ENCODE measurements at regions not wholly inside any gene's neighbourhood (a gene's known extent, or its start where the extent isn't known, plus 50 kb on each side); places are given as distances from the start of the nearest gene placed in this dataset.
"Not testable (repeated sequence)": the region's sequence is repeated elsewhere in the genome, so short reads cannot be mapped to it uniquely, and the experiment has no call there.

DNA sequence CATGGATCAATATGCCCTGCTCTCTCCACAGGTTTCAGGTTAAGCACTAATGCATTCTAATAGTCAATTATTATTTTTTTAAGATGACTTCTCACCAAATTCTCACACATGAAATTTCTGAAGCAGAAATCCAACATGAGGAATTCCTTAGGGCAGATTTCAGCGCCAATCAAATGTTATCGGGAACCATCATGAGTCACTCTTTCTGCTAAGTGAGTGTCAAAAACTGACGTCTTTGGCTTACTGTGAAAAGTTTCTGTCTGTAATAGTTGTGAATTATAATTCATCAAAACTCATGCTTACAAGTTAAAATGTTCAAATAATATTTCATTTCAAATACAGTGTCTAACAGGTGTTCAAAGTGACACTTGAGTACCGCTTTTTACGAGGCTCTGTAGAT is 1038.6 kb downstream of the SOCS6 start:
- Mint-ChIP-seq H3K36me3 (ENCODE audit: insufficient read depth) (no peaks in the 10 kb centered on the region), H3K27me3 (no peaks in the 10 kb centered on the region), H3K4me3 (no peak overlapping the region), H3K9me3 (peaks cover 20% of the 10 kb centered on the region), H3K4me1 (no peaks in the 10 kb centered on the region), H3K27ac (ENCODE audit: low read depth) (no peak overlapping the region)
- DNase-seq (ENCODE audit: low spot score in 2 of 2) (no peak), ATAC-seq (replicated peaks; ENCODE audit: extremely low read depth, poor library complexity, severe bottlenecking) (no peak)

DNA sequence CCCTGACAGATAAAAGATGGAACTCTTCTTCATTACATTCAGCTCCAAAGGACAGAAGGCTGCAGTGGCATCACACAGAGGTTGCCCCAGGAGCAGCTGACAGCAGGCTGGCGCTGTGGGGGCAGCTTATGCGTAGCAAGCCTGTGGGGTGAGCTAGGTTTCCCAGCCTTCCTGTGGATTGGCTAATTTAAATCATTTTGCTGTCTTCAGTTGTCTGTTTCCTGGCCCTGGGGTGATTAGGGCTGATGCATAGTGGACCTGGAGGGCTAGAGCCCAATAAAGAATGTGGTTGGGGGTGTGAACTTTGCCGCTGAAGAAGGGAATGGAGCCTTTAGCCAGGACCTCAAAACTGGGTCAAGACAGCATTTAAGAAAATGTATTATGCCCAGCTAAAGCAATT is 1038.0 kb downstream of the SOCS6 start:
- no peak for ATAC-seq (replicated peaks; ENCODE audit: extremely low read depth, poor library complexity, severe bottlenecking)
- no peak overlapping the region for H3K27ac Mint-ChIP-seq (ENCODE audit: low read depth)
- H3K36me3 Mint-ChIP-seq (ENCODE audit: insufficient read depth): no peaks in the 10 kb centered on the region
- no peaks in the 10 kb centered on the region for H3K27me3 Mint-ChIP-seq
- DNase-seq (ENCODE audit: low spot score in 2 of 2): no peak
- peaks cover 22% of the 10 kb centered on the region for H3K9me3 Mint-ChIP-seq
- no peak overlapping the region for H3K4me3 Mint-ChIP-seq
- H3K4me1 Mint-ChIP-seq: no peaks in the 10 kb centered on the region

DNA sequence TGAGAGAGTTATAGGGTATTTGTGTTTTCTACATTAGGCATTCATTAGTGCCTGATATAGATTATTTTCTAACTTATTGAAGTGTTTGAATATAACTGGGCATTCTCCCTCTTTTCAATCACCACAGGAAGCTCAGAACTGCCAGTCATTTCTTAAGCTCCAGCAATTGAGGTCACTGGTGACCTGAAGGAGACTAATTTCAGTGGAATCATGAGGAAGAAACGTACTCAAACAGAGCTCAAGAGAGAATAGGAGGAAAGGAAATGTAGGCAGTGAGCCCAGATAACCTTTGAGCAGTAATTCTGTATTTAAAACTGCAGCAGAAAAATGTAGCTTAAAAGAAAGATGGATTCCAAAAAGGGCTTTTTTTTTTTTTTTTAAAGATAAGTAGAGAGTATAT is 1035.5 kb downstream of the SOCS6 start:
- Mint-ChIP-seq H3K36me3 (ENCODE audit: insufficient read depth) (no peaks in the 10 kb centered on the region), H3K4me3 (no peak overlapping the region), H3K27ac (ENCODE audit: low read depth) (no peak overlapping the region), H3K9me3 (peaks cover 30% of the 10 kb centered on the region), H3K27me3 (no peaks in the 10 kb centered on the region), H3K4me1 (no peaks in the 10 kb centered on the region)
- ATAC-seq (replicated peaks; ENCODE audit: extremely low read depth, poor library complexity, severe bottlenecking): no peak
- no peak for DNase-seq (ENCODE audit: low spot score in 2 of 2)

DNA sequence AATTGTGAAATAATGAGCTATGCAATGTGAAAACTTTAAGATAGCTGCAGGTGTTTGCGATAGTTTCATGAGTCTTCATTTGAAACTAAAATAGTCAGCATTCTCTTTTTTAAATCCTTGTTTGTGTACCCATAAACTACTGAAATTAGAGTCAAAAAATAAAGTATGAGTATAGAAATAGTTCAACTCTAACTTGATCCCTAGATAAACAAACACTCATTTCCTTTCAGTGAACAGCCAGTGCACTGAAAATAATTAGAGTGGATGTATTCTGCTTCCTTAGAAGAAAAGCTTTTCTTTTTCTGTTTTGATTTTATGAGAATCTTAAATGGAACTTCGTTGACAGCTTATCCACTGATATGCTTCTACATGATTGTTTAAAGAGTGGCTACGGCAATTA is 1033.4 kb downstream of the SOCS6 start:
- peaks cover 30% of the 10 kb centered on the region for H3K9me3 Mint-ChIP-seq

DNA sequence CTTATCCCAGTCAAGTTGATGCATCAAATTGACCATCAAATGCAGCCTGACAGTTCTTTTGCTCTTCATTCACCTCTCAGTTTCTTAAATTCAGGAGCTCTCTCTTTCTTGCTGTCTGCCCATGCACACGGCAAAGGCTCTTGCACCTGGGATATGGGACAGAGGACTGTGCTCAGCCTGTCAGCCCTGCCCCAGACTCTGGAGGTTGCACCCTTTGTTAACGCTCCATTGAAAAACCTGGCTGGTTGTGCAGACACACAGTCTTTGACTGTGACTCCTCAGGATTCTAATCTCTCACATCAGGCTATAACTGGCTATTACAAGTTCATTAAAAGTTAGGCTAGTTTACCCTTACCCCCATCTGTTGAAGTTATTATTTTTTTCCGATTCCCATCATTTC is 1032.5 kb downstream of the SOCS6 start:
- Mint-ChIP-seq H3K4me3 (no peak overlapping the region), H3K9me3 (peaks cover 30% of the 10 kb centered on the region), H3K27me3 (no peaks in the 10 kb centered on the region), H3K36me3 (ENCODE audit: insufficient read depth) (no peaks in the 10 kb centered on the region), H3K27ac (ENCODE audit: low read depth) (no peak overlapping the region), H3K4me1 (no peaks in the 10 kb centered on the region)
- ATAC-seq (replicated peaks; ENCODE audit: extremely low read depth, poor library complexity, severe bottlenecking) (no peak), DNase-seq (ENCODE audit: low spot score in 2 of 2) (no peak)

More for the DNA sequence above, 1033.4 kb downstream of the SOCS6 start:
- no peaks in the 10 kb centered on the region for H3K27me3 Mint-ChIP-seq
- H3K27ac Mint-ChIP-seq (ENCODE audit: low read depth): no peak overlapping the region
- H3K36me3 Mint-ChIP-seq (ENCODE audit: insufficient read depth): no peaks in the 10 kb centered on the region
- no peaks in the 10 kb centered on the region for H3K4me1 Mint-ChIP-seq
- no peak overlapping the region for H3K4me3 Mint-ChIP-seq
- no peak for ATAC-seq (replicated peaks; ENCODE audit: extremely low read depth, poor library complexity, severe bottlenecking)
- DNase-seq (ENCODE audit: low spot score in 2 of 2): no peak

DNA sequence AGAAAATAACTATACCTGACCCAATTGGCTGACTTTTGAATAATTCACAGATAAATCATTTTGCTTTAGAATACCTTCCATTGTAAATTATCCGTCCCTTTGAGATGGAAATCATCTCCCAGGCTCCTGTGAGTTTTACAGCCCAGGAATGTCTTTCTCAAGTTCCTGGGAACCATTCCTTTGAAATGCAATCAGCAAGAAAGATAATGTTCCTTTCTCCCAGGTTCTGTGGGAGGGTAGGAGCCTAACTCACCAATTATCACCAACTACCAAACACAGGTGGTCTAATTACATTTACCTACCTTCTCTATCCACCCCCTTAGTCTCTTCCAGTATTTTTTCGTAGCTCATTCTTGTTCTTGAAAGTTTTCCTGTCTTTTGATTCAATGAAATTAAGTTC is 1016.0 kb downstream of the SOCS6 start:
- Mint-ChIP-seq H3K27ac (ENCODE audit: low read depth) (no peak overlapping the region), H3K9me3 (peaks cover 11% of the 10 kb centered on the region), H3K27me3 (no peaks in the 10 kb centered on the region), H3K4me3 (no peak overlapping the region), H3K4me1 (no peaks in the 10 kb centered on the region), H3K36me3 (ENCODE audit: insufficient read depth) (no peaks in the 10 kb centered on the region)
- ATAC-seq (replicated peaks; ENCODE audit: extremely low read depth, poor library complexity, severe bottlenecking) (no peak), DNase-seq (ENCODE audit: low spot score in 2 of 2) (no peak)

DNA sequence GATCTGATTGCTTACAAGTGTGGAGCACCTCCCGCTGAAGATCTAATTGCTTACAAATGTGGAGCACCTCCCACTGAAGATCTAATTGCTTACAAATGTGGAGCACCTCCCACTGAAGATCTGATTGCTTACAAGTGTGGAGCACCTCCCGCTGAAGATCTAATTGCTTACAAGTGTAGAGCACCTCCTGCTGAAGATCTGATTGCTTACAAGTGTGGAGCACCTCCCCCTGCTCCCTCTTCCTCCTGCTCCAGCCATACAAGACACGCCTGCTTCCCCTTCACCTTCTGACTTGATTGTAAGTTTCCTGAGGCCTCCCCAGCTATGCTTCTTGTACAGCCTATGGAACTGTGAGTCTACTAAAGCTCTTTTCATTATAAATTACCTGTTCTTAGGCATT is 1014.9 kb downstream of the SOCS6 start:
- not testable (repeated sequence) for H3K27me3 Mint-ChIP-seq; H3K4me1 Mint-ChIP-seq; ATAC-seq (replicated peaks; ENCODE audit: extremely low read depth, poor library complexity, severe bottlenecking); H3K4me3 Mint-ChIP-seq; H3K27ac Mint-ChIP-seq (ENCODE audit: low read depth); DNase-seq (ENCODE audit: low spot score in 2 of 2); H3K36me3 Mint-ChIP-seq (ENCODE audit: insufficient read depth)
- H3K9me3 Mint-ChIP-seq: peaks cover 11% of the 10 kb centered on the region

DNA sequence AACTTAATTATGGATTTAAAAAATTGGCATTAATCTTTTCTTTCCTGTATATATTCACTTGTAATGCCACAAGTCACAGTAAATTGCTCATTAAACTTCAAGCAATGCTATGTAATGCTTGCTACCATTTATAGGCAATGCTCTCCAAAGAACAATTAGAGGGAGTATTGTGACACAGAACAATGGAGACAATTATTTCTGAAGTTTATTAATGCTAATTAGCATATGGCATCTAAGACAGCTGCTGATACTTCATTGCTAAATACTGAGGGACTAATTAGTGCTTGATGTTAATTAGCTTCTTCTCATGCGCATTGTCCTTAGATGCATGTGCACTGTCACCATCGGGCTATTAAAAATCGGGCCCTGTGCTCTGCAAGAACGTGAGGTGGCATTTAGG is 1012.8 kb downstream of the SOCS6 start:
- Mint-ChIP-seq H3K4me1 (no peaks in the 10 kb centered on the region), H3K27ac (ENCODE audit: low read depth) (no peak overlapping the region), H3K9me3 (peaks cover 11% of the 10 kb centered on the region), H3K4me3 (no peak overlapping the region), H3K27me3 (no peaks in the 10 kb centered on the region), H3K36me3 (ENCODE audit: insufficient read depth) (no peaks in the 10 kb centered on the region)
- ATAC-seq (replicated peaks; ENCODE audit: extremely low read depth, poor library complexity, severe bottlenecking): no peak
- no peak for DNase-seq (ENCODE audit: low spot score in 2 of 2)

DNA sequence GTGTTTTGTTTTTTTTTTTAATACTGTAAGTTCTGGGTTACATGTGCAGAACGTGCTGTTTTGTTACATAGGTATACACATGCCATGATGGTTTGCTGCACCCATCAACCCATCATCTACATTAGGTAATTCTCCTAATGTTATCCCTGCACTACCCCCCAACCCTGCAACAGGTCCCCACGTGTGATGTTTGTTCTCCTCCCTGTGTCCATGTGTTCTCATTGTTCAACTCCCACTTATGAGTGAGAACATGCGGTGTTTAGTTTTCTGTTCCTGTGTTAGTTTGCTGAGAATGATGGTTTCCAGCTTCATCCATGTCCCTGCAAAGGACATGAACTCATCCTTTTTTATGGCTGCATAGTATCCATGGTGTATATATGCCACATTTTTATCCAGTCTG is 1005.4 kb downstream of the SOCS6 start:
- not testable (repeated sequence) for H3K27ac Mint-ChIP-seq (ENCODE audit: low read depth)

DNA sequence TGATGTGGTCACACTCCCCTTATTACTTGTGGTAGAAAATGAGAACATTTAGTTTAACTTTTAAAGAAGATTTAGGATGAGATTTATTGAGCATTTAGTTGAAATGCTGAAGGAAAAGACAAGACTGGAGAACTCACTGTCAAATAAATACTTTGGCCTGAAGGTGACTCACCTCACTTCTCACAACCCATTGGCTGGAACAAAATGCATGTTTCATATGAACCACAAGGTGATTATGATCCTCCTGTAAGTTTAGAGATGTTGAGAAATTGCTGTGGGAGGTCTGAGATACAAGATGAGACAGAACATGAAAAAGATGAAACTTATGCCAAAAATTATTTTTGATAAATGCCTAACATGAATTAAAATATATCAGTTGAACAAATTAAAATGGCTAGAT is 1004.5 kb downstream of the SOCS6 start:
- Mint-ChIP-seq H3K4me3 (no peak overlapping the region), H3K4me1 (no peaks in the 10 kb centered on the region), H3K27ac (ENCODE audit: low read depth) (no peak overlapping the region), H3K36me3 (ENCODE audit: insufficient read depth) (no peaks in the 10 kb centered on the region), H3K9me3 (peaks cover 14% of the 10 kb centered on the region), H3K27me3 (no peaks in the 10 kb centered on the region)
- ATAC-seq (replicated peaks; ENCODE audit: extremely low read depth, poor library complexity, severe bottlenecking) (no peak), DNase-seq (ENCODE audit: low spot score in 2 of 2) (no peak)

More for the DNA sequence above, 1005.4 kb downstream of the SOCS6 start:
- peaks cover 11% of the 10 kb centered on the region for H3K9me3 Mint-ChIP-seq
- not testable (repeated sequence) for H3K36me3 Mint-ChIP-seq (ENCODE audit: insufficient read depth); DNase-seq (ENCODE audit: low spot score in 2 of 2); H3K4me1 Mint-ChIP-seq; H3K4me3 Mint-ChIP-seq; ATAC-seq (replicated peaks; ENCODE audit: extremely low read depth, poor library complexity, severe bottlenecking); H3K27me3 Mint-ChIP-seq

DNA sequence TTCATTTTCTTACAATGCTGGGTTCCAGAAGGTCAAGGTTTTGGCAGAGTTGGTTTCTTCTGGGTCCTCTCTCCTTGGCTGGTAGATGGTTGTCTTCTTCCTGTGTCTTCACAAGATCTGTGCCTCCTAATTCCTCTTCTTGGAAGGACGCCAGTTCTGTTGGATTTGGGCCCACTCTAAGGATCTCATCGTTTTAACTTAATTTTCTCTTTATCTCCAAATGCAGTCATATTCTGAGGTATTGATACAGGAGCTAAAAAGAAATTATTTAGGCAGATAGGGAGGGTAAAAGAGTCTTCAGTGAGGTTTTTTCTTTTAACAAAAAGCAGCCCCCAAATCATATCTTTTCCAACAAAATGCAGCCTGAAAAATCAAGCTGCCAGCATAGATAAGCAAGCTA is 998.4 kb downstream of the SOCS6 start:
- no peaks in the 10 kb centered on the region for H3K36me3 Mint-ChIP-seq (ENCODE audit: insufficient read depth)
- H3K27me3 Mint-ChIP-seq: no peaks in the 10 kb centered on the region
- peaks cover 12% of the 10 kb centered on the region for H3K9me3 Mint-ChIP-seq
- DNase-seq (ENCODE audit: low spot score in 2 of 2) (no peak), ATAC-seq (replicated peaks; ENCODE audit: extremely low read depth, poor library complexity, severe bottlenecking) (no peak)
- H3K27ac Mint-ChIP-seq (ENCODE audit: low read depth): no peak overlapping the region
- no peaks in the 10 kb centered on the region for H3K4me1 Mint-ChIP-seq
- H3K4me3 Mint-ChIP-seq: no peak overlapping the region

DNA sequence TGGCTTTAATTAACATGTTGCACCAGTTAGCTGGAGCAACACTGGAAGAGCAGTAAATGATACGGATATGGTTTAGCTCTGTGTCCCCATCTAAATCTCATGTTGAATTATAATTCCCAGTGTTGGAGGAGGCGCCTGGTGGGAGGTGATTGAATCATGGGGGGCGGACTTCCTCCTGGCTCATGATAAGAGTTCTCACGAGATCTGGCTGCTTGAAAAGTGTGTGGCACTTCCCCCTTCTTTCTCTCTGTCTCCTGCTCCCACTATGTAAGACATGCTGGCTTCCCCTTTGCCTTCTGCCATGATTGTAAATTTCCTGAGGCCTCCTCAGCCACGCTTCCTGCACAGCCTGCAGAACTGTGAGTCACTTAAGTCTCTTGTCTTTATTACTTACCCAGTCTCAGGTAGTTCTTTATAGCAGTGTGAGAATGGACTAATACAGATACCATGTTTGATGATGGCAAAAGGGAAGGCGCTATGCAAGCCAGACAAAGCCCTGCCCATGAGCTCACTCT is 963.6 kb downstream of the SOCS6 start:
- no peaks in the 10 kb centered on the region for H3K36me3 Mint-ChIP-seq (ENCODE audit: insufficient read depth)
- H3K4me1 Mint-ChIP-seq: no peaks in the 10 kb centered on the region
- no peak for DNase-seq (ENCODE audit: low spot score in 2 of 2)
- H3K9me3 Mint-ChIP-seq: peaks cover 17% of the 10 kb centered on the region
- H3K27ac Mint-ChIP-seq (ENCODE audit: low read depth): no peak overlapping the region
- no peak overlapping the region for H3K4me3 Mint-ChIP-seq
- no peak for ATAC-seq (replicated peaks; ENCODE audit: extremely low read depth, poor library complexity, severe bottlenecking)
- no peaks in the 10 kb centered on the region for H3K27me3 Mint-ChIP-seq

DNA sequence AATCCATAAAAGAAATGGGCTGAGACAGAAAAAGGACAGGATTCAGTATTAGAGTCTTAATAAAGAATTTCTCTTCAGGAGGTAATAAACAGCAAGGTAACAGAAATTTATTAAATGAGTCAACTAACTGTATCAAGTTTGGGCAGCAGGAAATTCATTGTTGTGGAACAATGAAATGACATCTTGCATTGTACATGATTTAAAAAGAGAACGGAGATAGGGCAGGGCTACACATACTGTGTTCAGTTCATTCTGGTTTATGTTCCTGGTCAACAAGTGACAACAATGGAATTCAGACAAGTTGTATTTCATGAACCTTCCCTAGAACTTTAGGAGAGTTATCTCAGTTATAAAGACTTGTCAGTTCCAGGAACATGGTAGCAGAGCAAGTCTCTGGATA is 961.3 kb downstream of the SOCS6 start:
- Mint-ChIP-seq H3K4me3 (no peak overlapping the region), H3K27ac (ENCODE audit: low read depth) (no peak overlapping the region), H3K9me3 (peaks cover 17% of the 10 kb centered on the region), H3K36me3 (ENCODE audit: insufficient read depth) (no peaks in the 10 kb centered on the region), H3K4me1 (no peaks in the 10 kb centered on the region), H3K27me3 (no peaks in the 10 kb centered on the region)
- no peak for DNase-seq (ENCODE audit: low spot score in 2 of 2)
- ATAC-seq (replicated peaks; ENCODE audit: extremely low read depth, poor library complexity, severe bottlenecking): no peak

DNA sequence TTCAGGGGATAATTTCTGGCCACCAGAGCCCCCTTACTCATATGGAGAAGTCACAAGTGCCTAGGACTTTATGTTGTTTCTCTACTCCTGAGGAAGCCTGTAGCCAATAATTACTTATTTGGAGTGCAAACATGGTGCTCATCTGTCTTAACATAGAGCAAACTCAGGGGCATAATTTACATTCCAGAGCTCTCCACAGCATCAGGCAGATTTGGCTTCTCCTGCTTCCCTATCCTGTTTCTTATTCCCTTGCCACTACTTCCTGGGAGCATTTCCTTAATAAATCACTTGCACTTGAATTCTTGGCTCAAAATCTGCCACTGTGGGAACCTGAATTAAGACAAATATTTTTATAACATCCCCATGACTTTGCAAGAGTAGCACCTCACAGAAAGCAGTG is 960.9 kb downstream of the SOCS6 start:
- Mint-ChIP-seq H3K4me3 (no peak overlapping the region), H3K36me3 (ENCODE audit: insufficient read depth) (no peaks in the 10 kb centered on the region), H3K4me1 (no peaks in the 10 kb centered on the region), H3K27me3 (no peaks in the 10 kb centered on the region), H3K27ac (ENCODE audit: low read depth) (no peak overlapping the region), H3K9me3 (peaks cover 17% of the 10 kb centered on the region)
- no peak for ATAC-seq (replicated peaks; ENCODE audit: extremely low read depth, poor library complexity, severe bottlenecking)
- no peak for DNase-seq (ENCODE audit: low spot score in 2 of 2)
